HCEC 1CT (cell line): ENCODE measurements at regions not wholly inside any gene's neighbourhood (a gene's known extent, or its start where the extent isn't known, plus 50 kb on each side); places are given as distances from the start of the nearest gene placed in this dataset.
"Not testable (repeated sequence)": the region's sequence is repeated elsewhere in the genome, so short reads cannot be mapped to it uniquely, and the experiment has no call there.

ENCODE experiments used
- DNase-seq: peaks from one replicate; pipeline ENCODE4 v3.0.0-alpha.2; 2017

DNA sequence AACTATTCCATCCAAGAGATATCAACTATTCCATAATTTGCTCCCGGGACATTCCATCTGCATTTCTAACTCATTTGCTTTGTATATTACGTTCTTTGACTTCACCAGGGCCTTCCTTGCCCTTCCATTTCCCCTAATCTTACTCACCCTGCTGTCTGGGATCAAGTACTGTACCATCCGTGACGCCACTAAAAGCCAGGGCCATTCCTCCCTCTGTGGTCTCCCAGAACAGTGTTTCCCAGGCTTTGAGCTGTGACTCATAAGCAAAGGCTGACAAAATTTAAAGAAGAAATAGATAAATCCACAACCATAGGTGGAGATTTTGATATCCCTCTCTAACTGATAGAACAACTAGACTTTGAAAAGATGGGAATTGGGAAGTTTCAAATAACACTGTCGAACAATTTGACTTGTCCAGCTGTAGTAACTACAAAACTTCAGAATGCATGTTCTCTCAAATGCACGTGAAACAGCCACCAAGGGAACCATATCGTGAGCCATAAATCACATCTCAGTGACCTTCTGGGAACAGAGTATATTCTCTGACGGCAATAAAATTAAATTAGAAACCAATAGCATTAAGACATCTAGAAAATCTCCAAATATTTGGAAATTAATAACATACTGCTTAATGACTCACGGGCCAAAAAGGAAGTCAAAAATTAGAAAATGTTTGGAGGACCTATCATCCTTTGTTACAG is 501.0 kb downstream of the SETD4 start:
- peak; percentile 97 for DNase-seq

DNA sequence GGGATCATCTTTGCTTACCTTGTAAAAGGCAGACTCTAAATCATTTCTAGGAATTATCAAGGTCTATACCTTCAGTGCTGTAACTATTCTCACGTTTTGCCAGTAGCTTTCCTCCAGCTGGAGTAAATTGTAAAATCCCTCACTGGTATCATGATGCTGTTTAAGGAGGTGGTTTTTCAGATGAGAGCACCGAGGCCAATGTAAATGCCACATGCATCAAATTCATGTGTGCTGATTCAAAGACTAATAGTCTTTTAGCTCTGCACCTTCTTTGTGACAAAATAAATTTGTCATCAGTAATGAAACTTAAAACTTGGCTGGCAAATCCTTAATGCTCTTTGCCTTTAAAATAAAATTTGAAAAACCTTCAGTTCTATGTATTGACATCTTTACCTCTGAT is 503.8 kb downstream of the SETD4 start:
- DNase-seq, result no peak

DNA sequence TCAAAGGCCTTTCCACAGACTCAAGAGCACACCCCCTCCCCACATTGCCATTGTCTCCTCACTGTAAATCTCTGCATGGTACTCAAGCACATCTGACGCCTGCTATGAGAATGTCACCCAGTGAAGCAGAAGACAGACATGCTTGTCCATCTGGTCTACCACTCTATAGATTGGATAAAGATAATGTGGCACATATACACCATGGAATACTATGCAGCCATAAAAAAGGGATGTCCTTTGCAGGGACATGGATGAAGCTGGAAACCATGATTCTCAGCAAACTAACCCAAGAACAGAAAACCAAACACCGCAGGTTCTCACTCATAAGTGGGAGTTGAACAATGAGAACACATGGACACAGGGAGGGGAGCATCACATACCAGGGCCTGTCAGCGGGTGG is 503.4 kb upstream of the RUNX1 start:
- not testable (repeated sequence) for DNase-seq

DNA sequence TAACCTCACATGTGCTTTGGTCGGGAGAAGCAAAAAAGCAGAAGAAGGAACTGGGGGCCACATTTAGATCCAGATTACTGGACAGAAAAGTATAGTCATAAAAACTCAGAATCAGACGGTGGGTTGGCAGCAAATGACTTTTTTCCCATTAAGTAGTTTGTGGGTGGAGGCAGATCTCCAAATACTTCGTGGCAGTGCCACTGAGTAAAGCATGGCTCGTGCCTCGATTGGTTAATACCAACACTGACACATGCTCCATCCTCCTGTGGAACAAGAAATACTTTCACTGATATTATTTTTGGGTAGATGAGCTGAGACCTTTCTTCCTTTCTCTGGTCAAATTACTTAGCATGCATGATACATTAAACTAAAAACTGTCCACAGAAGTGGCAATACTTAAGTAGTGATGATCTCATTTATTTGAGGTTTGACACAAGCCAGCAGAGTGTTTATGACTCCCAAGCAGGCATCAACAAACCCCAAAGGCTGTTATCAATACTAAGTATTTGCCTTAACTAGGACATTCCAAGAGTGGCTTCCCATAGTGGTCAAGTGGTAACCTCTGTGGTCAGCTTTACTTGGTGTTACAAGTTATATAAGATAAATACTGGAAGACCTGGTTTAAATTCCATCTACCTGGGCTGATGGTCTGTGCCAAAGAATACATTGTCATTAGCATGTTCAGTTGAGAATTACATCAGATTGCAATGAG is 500.0 kb upstream of the RUNX1 start:
- no peak for DNase-seq

DNA sequence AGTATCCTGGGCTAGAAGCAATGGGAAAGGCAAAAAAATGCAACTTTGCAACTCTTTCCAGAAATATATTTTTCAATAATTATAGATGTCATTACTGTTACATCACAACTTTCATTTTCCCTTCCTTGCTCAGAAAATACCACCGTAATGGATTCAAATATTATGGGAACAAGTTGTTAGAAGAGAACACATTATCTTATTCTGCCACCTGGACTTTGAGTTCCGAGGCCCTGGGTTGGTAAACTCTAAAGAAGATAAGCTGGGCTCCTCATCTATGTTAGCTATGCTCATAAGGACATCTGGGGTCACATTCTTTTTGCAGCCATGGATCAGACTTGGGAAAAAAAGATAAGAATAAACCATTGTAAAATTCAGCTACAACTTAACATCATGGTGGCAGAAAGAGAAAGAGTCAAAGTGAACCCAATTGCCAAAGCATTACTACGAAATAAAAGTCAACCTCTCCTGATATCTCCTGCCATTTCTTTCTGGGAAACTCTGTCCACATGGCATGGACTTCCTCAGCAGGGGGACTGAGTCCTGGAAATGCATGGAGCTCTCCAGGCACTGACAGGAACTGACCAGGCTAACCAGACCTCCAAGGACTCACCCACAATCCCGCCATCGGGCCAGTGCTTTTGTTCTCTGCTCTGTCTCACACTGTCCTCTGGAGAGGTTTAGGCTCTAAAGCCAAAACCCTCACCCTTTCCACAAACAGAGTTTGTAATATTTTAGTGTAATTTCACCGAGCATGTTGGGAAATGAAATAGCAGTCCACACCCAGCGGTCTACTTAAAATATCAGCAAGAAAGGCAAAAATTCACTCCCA is 499.1 kb upstream of the RUNX1 start:
- DNase-seq, result no peak

DNA sequence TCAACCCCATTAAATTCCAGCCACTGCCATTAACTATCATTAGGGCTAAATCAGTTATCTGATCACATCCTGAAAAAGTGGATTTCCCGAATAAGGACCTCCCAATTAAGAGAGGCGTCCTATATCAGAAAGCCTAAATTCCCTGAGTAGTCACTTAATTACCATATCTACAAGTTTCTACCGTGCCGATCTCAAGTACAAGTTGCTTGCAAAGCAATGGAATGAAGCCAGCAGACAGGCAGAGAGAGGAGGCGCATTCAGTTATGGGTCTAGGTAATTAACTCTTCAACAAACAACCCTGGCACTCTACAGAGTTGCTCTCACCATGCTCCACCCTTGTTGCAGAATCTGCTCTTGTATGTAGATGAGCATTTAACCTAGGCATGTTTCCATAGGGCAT is 494.6 kb upstream of the RUNX1 start:
- DNase-seq, result no peak

DNA sequence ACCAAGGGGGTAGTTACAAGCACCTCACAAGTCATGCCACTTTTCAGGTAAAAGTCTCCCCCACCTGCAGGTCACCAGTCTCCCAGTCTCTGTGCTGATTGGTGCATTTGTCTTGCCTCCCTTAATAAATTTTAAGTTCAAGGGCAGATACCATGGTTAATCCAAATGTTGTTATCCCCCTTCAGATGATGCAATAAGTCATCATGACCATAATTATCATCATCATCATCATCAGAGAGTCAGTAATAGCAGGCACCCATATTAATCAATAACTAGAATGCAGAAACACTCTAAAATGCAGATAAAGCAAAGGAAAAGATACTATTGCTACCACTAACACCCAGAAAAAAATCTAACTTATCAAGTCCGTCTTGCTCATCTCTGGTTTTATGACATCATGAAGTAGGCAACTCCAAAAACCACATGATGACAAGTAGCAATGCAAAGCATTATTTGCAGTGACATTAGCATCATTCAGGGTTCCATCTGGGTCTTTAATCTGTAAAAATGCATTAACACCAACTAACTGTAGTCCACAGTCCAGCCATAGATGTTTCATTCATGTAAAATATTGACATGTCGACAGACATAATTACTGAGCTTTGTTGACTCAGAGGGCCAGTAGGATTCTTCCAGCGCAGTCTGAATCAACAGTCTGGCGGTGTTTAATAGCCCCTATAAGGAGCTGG is 492.0 kb upstream of the RUNX1 start:
- DNase-seq, result no peak

DNA sequence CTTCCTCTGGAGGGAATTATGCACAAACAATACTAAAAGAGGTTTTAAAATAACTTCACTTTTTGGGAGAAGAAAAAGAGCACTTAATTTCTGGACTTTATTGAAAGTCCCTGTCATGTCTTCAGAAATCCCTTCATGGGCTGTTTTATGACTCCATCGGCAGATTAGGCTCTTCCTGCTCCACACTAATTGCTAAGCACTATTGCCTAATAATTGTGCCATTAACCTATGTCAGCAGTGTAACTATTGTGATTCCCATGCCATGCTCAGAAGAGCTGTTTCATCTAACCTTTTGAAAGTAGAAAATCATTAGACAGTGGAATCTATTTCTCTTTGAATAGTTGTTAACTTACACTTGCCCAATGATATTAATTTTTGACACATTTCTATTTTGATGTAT is 489.3 kb upstream of the RUNX1 start:
- DNase-seq, result no peak

DNA sequence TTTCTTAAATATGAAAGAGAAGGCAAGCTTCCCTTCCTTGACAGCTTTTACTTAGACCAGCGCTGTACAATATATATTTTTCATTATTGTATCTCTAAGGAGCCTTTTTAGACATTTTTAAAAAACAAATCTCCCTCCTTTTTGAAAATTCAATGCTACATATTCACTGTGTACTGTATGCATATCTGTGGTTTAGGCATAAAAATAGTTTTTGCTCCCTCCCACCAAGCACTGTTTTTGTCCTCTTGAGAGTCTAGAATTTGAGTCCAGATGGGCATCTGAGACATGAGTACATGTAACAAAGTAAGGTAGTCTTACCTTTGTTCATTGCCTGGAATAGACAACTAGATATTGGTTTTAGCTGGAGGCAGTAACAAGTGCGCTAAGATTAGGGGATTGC is 488.5 kb upstream of the RUNX1 start:
- no peak for DNase-seq

DNA sequence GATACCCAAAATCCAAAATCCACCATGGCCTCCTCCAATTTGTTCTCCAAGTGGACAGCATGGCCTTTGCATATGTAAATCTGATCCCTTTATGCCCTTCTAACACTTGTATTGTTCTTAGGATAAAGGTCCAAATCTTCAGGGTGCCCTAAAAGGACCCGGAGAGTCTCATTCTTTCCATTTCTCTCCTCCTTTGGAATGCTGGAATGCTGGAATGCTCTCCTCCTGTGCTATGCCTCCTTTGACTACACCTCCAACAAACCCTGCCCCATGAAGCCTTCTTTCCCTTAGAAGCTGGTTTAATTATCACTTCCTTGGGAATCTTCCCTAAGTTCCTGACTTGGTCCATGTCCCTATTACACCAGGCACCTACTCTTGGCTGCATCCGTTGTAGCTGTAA is 484.8 kb upstream of the RUNX1 start:
- DNase-seq, result no peak

DNA sequence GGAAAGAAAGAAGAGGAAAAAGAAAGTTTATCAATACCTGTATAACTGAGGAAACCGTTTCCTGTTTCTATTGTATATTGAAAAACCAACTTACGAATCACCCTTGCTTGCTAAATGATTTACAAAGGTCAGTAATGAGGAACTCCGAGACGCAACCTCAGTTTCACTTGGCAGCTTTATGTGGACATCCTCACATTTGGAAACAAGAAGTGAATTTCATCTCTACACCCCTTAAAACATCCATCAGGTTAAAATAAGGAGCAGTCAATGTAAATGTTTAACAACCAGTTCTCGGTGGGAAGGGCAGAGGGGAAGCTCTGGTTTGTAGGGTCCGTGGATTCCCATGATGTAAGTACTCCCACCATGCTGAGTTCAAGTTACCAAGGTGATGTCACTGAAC is 481.7 kb upstream of the RUNX1 start:
- DNase-seq, result no peak

DNA sequence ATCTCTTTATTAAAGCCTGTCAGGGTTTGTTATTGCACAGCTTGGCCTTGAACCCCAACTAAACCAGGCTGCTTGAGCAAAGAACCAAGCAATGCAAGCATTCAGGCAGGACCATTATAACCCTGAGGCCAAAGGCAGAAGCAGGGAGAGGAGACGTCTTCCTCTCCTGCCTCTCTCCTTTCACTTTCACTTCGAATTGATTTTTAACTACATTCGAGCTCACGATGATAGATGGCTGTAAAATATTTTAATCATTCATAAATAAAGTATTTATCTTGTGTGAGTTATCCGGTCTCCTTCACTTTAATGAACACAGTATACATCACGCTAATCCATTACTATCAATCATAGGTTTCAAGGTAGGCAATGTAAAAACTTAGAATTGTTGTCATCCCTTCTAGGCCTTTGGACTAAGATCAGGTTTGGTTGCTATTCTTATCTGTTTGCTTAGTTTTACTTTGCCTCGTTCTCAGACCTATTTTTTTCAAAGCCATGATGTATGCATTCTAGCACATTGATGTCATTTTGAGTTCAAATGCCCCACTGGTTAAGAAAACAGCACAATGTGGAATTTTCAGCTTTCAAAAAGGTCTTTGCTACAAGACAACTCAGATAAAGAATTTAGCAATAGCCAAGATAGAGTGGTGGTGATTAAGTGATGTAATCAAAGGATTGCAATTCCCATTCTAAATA is 480.2 kb upstream of the RUNX1 start:
- peak; percentile 30 for DNase-seq

DNA sequence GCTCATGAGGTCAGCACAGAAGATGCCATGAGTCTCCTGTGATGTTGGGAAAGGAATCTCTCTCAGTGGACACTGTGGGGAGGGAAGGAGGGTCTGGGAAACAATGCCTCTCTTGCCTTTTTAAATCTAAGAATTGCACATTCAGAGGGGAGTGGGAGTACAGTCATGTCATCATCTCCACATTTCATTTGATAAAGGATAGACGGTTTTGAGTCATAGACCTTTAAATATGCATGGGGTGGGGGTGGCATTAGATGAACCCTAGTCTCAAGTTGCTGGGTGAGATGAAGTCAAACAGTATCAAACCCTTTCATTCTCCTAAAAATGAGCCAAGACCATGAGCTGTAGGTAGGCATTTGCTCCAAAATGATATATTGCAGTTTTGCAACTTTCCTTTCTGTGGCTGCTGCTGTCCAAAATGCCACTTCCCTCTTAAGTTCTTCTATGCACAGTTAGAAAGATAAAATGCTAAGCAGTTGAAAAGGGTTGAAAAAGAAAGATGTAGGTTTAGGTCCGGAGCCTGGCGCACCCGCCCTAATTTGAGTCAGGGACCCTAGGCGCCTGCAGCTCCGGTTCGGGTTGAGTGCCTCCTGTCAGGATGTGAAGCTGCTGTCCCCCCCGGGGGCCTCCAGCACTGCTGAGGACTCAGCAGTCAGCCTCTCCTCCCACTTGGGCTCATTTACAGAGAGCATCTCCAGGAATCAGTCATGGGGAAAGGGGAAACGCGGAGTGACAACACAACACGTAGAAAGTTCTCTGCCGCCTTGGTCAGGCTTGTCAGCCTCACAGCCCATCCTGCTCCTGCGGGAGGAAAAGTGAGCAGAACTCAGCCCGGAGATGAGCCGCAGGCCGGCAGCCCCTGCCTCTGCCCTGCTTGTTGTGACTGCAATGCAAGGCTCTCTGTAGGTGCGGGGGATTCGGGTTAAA is 479.3 kb upstream of the RUNX1 start:
- DNase-seq, result peak; percentile 39

DNA sequence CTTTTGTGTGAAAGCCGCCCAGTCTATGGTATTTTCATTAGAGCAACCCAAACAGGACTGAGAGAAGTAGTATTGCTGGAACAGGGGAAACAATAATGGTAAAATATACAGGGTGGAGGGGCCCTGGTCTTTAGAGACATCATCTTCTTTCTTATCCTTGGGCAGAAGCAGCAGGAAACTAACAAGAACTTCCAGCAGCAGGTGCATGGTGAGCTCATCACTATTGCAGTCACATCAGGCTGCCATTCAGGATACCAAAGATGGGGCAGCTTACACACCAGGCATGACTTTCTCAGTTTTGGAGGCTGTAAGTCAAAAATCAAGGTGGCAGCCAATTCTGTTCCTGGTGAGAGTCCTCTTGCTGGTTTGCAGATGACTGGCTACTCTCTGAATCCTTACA is 478.3 kb upstream of the RUNX1 start:
- no peak for DNase-seq

DNA sequence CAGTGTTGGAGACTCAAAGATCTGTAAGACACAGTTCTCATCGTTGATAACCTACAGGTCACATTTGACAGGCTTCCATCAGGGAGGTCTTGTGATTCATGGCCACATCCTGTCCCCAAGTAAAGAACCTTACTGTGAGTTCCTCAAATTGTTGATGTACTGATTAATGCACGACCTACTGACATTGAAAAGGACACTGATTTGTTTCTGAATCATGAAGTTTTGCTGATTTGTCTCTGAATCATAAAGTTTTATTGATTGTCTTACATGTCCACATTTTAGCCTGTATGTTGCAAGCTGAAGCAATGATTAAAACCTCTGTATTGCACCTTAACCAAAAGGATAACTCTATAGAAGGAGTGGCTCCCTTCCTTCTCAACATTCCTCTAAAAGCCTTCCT is 476.3 kb upstream of the RUNX1 start:
- peak; percentile 79 for DNase-seq

DNA sequence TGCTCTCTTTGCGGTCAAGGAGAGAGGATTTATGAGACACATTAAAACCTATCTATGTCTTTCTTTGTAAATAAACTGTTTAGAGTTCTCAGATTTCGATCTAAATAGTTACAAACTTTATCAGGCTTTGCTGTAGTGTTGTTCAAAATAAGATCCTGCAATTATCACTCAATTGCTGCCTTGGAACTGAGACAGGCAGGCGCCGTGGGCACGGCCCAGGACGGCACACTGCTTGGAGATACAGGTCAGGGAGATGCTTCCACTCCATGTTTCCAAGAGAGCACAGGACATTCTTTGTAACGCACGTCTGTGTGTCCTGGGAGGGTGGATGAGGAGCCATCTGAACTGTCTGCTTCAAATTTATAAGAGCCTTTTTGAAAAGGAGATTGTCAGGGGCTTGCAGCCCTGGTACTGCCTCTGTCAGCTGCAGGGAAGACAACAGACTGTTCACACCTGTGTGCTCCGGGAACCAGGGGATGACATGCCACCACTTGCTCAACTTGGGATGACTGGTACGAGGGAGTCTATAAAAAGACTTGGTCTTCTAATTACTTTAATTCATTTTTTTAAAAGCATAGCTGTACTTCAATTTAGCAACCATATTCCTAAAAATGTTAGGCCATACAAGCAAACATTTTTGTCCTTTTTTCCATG is 472.9 kb upstream of the RUNX1 start:
- no peak for DNase-seq

DNA sequence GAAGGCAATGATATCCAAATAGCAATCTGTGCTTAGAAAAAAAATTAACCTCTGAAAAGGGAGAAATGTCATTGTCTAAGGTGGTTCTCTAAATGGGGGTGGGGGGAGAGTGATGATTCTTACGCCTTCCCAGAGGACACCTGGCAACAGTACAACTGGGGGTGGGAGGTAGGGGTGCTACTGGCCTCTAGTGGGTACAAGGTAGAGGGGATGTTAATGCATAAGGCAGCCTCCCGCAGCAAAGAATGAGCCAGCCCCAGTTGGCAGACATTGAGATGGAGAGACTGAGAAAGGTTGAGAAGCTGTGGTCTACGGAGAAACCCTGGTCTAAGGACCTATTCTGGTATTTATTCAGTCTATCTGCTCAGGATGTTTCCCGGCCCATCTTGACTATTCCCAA is 472.2 kb upstream of the RUNX1 start:
- DNase-seq, result no peak

DNA sequence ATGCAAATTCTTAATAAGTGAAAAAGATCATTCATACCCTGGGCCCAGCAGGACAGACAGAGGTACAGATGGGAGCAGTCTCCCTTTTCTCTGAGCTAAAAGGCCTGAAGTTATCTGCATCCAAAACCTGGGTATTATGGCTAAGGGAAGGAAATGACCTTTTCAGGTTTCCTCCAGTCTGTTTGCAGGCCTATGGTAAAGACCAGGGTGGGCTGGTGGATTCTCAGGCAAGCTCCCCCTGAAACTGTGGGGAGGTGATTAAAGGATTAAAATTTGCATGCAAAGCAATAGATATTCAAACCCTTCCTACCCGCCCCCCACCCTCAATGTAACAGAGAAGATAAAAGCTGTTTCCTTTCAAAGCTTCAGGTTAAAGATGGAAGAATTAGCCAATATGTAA is 471.8 kb upstream of the RUNX1 start:
- DNase-seq, result no peak

DNA sequence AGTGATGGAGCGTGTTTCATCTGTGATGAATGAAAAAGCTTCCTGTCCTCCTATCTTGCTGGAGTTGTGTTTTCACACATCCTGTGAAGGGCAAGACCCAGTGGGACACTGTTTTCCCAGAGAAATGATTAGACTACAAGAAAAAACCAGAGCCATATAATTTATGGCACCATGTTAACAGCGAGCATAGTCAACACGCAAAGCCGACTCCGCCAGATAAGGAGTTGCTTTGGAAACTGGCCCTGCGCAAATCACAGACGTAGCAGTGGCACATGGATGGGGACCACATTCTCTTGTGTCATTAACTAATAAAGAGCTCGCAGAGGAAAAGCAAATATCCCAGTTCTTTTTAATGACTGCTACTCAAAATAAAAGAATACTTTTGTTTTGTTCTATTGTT is 471.2 kb upstream of the RUNX1 start:
- no peak for DNase-seq

DNA sequence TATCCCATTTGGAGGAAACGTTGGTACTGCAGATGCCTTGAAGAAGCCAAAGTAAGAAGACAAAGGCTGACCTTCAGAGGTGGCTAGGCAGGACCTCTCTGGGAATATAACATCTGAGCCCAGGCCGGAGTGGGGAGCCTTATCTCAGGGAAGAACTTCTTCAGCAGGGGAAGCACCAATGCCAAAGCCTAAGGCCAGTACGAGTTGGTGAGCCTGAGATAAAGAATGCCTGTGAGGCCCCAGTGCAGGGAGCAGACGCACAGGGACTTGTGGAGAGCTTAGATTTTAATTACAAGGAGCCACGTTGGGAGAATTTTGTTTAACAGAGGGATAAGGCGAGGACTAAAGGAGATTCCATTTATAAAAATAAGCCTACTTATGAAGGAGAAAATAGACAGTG is 468.8 kb upstream of the RUNX1 start:
- DNase-seq, result no peak

DNA sequence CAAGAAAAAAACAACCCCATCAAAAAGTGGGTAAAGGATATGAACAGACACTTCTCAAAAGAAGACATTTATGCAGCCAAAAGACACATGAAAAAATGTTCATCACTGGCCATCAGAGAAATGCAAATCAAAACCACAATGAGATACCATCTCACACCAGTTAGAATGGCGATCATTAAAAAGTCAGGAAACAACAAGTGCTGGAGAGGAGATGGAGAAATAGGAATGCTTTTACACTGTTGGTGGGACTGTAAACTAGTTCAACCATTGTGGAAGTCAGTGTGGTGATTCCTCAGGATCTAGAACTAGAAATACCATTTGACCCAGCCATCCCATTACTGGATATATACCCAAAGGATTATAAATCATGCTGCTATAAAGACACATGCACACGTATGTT is 467.2 kb upstream of the RUNX1 start:
- not testable (repeated sequence) for DNase-seq
